Endothelial cell of umbilical vein (primary cell): ENCODE measurements at regions not wholly inside any gene's neighbourhood (a gene's known extent, or its start where the extent isn't known, plus 50 kb on each side); places are given as distances from the start of the nearest gene placed in this dataset.

Experiments
- CTCF ChIP-seq, 2 donors: IDR thresholded peaks; 1 replicate in 1 of 2; 2 replicates in 1 of 2; pipeline ENCODE4 v1.5.1; 2011; ENCODE audit warnings: low read length in 2 of 2, mild to moderate bottlenecking in 2 of 2, moderate library complexity in 2 of 2, control low read depth in 1 of 2, inconsistent platforms in 1 of 2, low read depth in 1 of 2; ENCODE audit not compliant: insufficient read depth in 1 of 2; ENCODE audit errors: extremely low read depth in 1 of 2
- EZH2 ChIP-seq: IDR thresholded peaks from 2 replicates; pipeline ENCODE4 v1.6.1; 2012; ENCODE audit warnings: borderline replicate concordance, low read depth, mild to moderate bottlenecking, moderate library complexity, low read length, inconsistent platforms; ENCODE audit not compliant: severe bottlenecking
- FOS ChIP-seq: IDR thresholded peaks from 2 replicates; pipeline ENCODE4 v1.6.1; 2011; ENCODE audit warnings: mild to moderate bottlenecking, low read length, moderate library complexity, borderline replicate concordance; ENCODE audit not compliant: insufficient read depth
- GATA2 ChIP-seq: IDR thresholded peaks from 2 replicates; pipeline ENCODE4 v1.7.0; 2011; ENCODE audit warnings: low read depth, mild to moderate bottlenecking, moderate library complexity, mixed read lengths, low read length; ENCODE audit not compliant: insufficient read length, insufficient read depth
- JUN ChIP-seq: IDR thresholded peaks from 2 replicates; pipeline ENCODE4 v1.6.1; 2011; ENCODE audit warnings: borderline replicate concordance, low read depth; ENCODE audit not compliant: insufficient read length, insufficient read depth
- MAX ChIP-seq: IDR thresholded peaks from 2 replicates; pipeline ENCODE4 v1.6.1; 2011; ENCODE audit not compliant: insufficient read depth, insufficient read length
- MYC ChIP-seq: IDR thresholded peaks from one replicate; pipeline ENCODE4 v1.6.1; 2011; ENCODE audit warnings: mild to moderate bottlenecking, low read depth, low read length
- POLR2A ChIP-seq: IDR thresholded peaks from 2 replicates; pipeline ENCODE4 v1.6.1; 2012; ENCODE audit warnings: low read depth, mild to moderate bottlenecking, control low read depth, low read length
- POLR2AphosphoS5 ChIP-seq: IDR thresholded peaks from 2 replicates; pipeline ENCODE4 v1.6.1; 2012; ENCODE audit warnings: low read depth, mild to moderate bottlenecking, control low read depth, low read length, moderate library complexity; ENCODE audit not compliant: insufficient read depth

- TF ChIP-seq CTCF (IDR thresholded peaks at IDR 0.05; ENCODE audit: extremely low read depth in 1 of 2, insufficient read depth in 1 of 2, low read depth in 1 of 2, low read length in 2 of 2) (no peak), MAX (no peak), POLR2A (no peak), POLR2AphosphoS5 (no peak), EZH2 (no peak), MYC (no peak), FOS (no peak), GATA2 (no peak), JUN (no peak)
These were observed 258.4 kb upstream of the TAS2R1 start for GRCh38 chr5:9888501-9888901.
